Esophagus squamous epithelium (tissue), 5 donors: ENCODE measurements at regions not wholly inside any gene's neighbourhood (a gene's known extent, or its start where the extent isn't known, plus 50 kb on each side); places are given as distances from the start of the nearest gene placed in this dataset.

Experiments used
- DNase-seq: peaks from one replicate; lab custom pipeline; 2025; lab: John Stamatoyannopoulos, UW
- H3K27ac ChIP-seq, 4 donors: fragments of 200-600 bp; sonication (generic); one replicate each; pipeline ENCODE4 v1.5.1; 2016 to 2019; ENCODE audit warnings: mild to moderate bottlenecking in 1 of 4
- H3K27me3 ChIP-seq, 4 donors: fragments of 200-600 bp; sonication (generic); 1 replicate in 3 of 4; 2 replicates in 1 of 4; pipeline versions ENCODE4 v1.5.1 to v1.6.0; 2017 to 2021; ENCODE audit warnings: antibody characterized with exemption in 1 of 4
- H3K36me3 ChIP-seq, 3 donors: fragments of 200-600 bp; sonication (generic); one replicate each; pipeline ENCODE4 v1.5.1; 2016 to 2019
- H3K4me1 ChIP-seq, 3 donors: fragments of 200-600 bp; sonication (generic); one replicate each; pipeline ENCODE4 v1.5.1; 2017 to 2019
- H3K4me3 ChIP-seq, 4 donors: fragments of 200-600 bp; sonication (generic); 1 replicate in 3 of 4; 2 replicates in 1 of 4; pipeline ENCODE4 v1.5.1; 2016 to 2019; ENCODE audit warnings: mild to moderate bottlenecking in 2 of 4, moderate library complexity in 1 of 4
- H3K9me3 ChIP-seq, 3 donors: fragments of 200-600 bp; sonication (generic); one replicate each; pipeline ENCODE4 v1.5.1; 2016 to 2019
- CTCF ChIP-seq, 6 experiments: fragments of 450-650 bp in 4 of 6; fragments of 200-600 bp in 2 of 6; sonication (generic) in 2 of 6; IDR thresholded peaks; one replicate each; pipeline ENCODE4 v1.5.1; 2016 to 2019; ENCODE audit warnings: antibody characterized with exemption in 6 of 6, mild to moderate bottlenecking in 4 of 6, moderate library complexity in 4 of 6
- POLR2A ChIP-seq, 4 donors: fragments of 450-650 bp; IDR thresholded peaks; one replicate each; pipeline ENCODE4 v1.6.1; 2017; ENCODE audit warnings: antibody characterized with exemption in 4 of 4, mild to moderate bottlenecking in 4 of 4, moderate library complexity in 3 of 4
- WGBS, 2 donors: methylation state at CpG; one replicate each; pipeline ENCODE4 v1.1.5; 2018; 5-methylcytosine and 5-hydroxymethylcytosine counted together
- intact Hi-C: fragments of 100-400 bp; cut with DNase I; formaldehyde crosslinking; loops from one replicate; pipeline ENCODE4 v1.15.0; 2022
- donor health status: DM: yes; HTN: yes; CAD: no.

GRCh38 chr1:185492089-185492825, 175.2 kb upstream of the IVNS1ABP start:
- DNase-seq = no peak
- Histone ChIP-seq H3K27me3 (no peaks in the 10 kb centered on the region), H3K36me3 (no peaks in the 10 kb centered on the region), H3K27ac (no peak overlapping the region), H3K4me3 (no peak overlapping the region), H3K4me1 (peaks cover 0 to 19% (median 6%) of the 10 kb centered on the region in 3 donors), H3K9me3 (no peaks in the 10 kb centered on the region)
- no peak for TF ChIP-seq POLR2A (IDR thresholded peaks at IDR 0.05)
- TF ChIP-seq CTCF (IDR thresholded peaks at IDR 0.05) = no peak
- intact Hi-C loops = no loop called here

- Histone ChIP-seq H3K4me1 (peaks cover 0 to 19% (median 6%) of the 10 kb centered on the region in 3 donors), H3K9me3 (no peaks in the 10 kb centered on the region), H3K4me3 (no peak overlapping the region), H3K36me3 (no peaks in the 10 kb centered on the region), H3K27me3 (no peaks in the 10 kb centered on the region), H3K27ac (no peak overlapping the region)
- intact Hi-C loops = no loop called here
- no peak for TF ChIP-seq CTCF (IDR thresholded peaks at IDR 0.05)
- no peak for TF ChIP-seq POLR2A (IDR thresholded peaks at IDR 0.05)
- WGBS, 2 donors = 90 to 92% methylated on average over 2 of the region's 2 CpGs
- no peak for DNase-seq
These were observed 174.6 kb upstream of the IVNS1ABP start for GRCh38 chr1:185491604-185492003.

GRCh38 chr1:185490924-185491323, 173.9 kb upstream of the IVNS1ABP start:
- H3K4me1 ChIP-seq = peaks cover 0 to 19% (median 6%) of the 10 kb centered on the region in 3 donors
- no peak for TF ChIP-seq POLR2A (IDR thresholded peaks at IDR 0.05)
- no peak for TF ChIP-seq CTCF (IDR thresholded peaks at IDR 0.05)
- H3K27me3 ChIP-seq = no peaks in the 10 kb centered on the region
- 78 to 85% methylated on average over 5 of the region's 5 CpGs for whole genome bisulfite sequencing, 2 donors
- no peaks in the 10 kb centered on the region for H3K9me3 ChIP-seq
- DNase-seq = no peak
- no peak overlapping the region for H3K4me3 ChIP-seq
- intact Hi-C loops = no loop called here
- no peak overlapping the region for H3K27ac ChIP-seq
- no peaks in the 10 kb centered on the region for H3K36me3 ChIP-seq

GRCh38 chr1:185489406-185489805, 172.4 kb upstream of the IVNS1ABP start:
- Histone ChIP-seq H3K9me3 (no peaks in the 10 kb centered on the region), H3K36me3 (no peaks in the 10 kb centered on the region), H3K4me1 (peaks cover 0 to 23% (median 6%) of the 10 kb centered on the region in 3 donors), H3K27me3 (no peaks in the 10 kb centered on the region), H3K4me3 (no peak overlapping the region), H3K27ac (peak overlapping the region in 2 of 4 donors; percentile 38 to 64)
- 46 to 74% methylated on average over 3 of the region's 3 CpGs for WGBS, 2 donors
- intact Hi-C loops = no loop called here
- TF ChIP-seq POLR2A (IDR thresholded peaks at IDR 0.05) (no peak), CTCF (IDR thresholded peaks at IDR 0.05) (no peak)
- DNase-seq = no peak

GRCh38 chr1:185488808-185489207, 171.8 kb upstream of the IVNS1ABP start:
- H3K36me3 ChIP-seq = no peaks in the 10 kb centered on the region
- no peaks in the 10 kb centered on the region for H3K27me3 ChIP-seq
- no peak for TF ChIP-seq CTCF (IDR thresholded peaks at IDR 0.05)
- TF ChIP-seq POLR2A (IDR thresholded peaks at IDR 0.05) = no peak
- peaks cover 0 to 29% (median 6%) of the 10 kb centered on the region in 3 donors for H3K4me1 ChIP-seq
- no peak for DNase-seq
- no peak overlapping the region for H3K4me3 ChIP-seq
- H3K27ac ChIP-seq = peak overlapping the region in 3 of 4 donors; percentile 32 to 64 (median 38)
- no peaks in the 10 kb centered on the region for H3K9me3 ChIP-seq
- 36 to 55% methylated on average over 4 of the region's 4 CpGs for WGBS, 2 donors
- intact Hi-C loops = no loop called here
